GM18868 (cell line): ENCODE measurements at regions not wholly inside any gene's neighbourhood (a gene's known extent, or its start where the extent isn't known, plus 50 kb on each side); places are given as distances from the start of the nearest gene placed in this dataset.
"Not testable (repeated sequence)": the region's sequence is repeated elsewhere in the genome, so short reads cannot be mapped to it uniquely, and the experiment has no call there.

Experiments used
- ATAC-seq: cut with Tn5 transposase; IDR thresholded peaks from one replicate; pipeline ENCODE4 v1.9.1; 2021; ENCODE audit warnings: mild to moderate bottlenecking, moderate library complexity; ENCODE audit not compliant: unreplicated experiment

DNA sequence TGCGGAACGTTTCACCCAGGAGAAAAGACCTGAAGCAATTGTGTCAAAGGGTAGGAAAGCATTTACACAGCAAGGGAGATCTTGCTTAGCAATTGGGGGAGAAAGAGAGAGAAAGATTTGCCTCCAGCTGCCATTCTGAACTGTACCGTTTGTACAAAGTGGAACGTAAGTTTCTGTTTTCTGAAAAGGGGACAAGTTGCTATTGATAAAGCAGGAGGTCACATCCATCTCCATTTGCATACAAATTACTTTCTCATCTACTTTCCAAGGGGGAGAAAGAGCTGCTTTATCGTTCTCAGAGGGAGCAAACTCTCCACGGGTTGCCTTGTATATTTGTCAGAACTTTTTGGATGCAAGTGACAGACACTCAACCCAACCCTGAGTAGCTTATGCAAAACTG is 92.0 kb upstream of the CARD11 start:
- no peak for ATAC-seq

DNA sequence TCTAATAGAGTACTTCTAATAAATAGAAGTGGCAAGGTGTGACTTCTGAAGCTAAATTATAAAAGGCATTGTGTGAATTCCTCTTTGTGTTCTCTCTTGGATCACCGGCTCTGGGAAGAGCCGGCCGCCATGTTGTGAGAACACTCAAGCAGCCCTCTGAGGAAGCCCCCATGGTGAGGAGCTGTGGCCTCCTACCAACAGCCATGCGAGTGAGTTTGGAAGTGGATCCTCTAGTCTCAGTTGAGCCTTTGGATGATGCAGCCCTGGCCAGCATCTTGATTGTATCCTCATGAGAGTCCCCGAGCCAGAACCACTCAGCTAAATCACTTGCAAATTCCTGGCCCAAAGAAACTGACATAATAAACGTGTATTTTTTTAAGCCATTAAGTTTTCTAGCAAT is 94.5 kb upstream of the CARD11 start:
- ATAC-seq, result no peak

DNA sequence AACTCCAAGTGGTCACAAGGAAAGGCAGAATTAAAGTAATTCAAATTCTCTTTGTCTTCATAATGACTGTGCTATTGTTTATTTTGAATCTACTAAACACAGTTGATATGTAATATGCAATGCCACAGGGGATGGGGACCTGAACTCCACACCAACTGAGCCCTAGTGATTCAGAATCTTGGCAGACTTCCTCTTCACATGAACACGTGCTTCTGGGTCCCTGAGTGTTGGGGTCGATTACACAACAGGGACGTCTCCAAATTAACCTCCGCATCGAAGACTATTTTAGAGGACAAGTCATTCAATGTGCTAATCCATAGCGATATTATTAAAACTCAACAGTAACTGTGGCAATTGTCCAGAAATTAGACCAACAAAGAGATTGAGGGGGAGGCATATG is 95.3 kb upstream of the CARD11 start:
- ATAC-seq, result no peak

DNA sequence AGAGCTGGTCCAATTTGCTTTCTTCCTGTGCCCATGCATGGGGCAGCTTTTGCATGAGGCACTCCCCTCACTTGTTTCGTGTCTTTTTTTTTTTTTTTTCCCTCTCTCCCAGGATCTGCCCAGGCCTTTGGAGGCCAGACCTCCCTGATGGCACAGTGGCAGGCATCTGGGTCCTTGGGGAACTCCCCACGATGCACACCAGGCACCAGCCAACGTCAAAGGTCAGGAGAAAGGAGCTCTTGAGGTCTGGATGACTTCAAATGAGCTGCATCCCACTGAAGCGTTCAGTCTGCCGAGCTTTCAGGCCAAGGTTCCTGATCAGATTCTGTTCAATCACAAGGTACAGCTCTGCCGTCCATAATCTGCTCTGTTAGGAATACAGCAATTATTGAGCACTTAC is 97.2 kb upstream of the CARD11 start:
- ATAC-seq, result no peak

DNA sequence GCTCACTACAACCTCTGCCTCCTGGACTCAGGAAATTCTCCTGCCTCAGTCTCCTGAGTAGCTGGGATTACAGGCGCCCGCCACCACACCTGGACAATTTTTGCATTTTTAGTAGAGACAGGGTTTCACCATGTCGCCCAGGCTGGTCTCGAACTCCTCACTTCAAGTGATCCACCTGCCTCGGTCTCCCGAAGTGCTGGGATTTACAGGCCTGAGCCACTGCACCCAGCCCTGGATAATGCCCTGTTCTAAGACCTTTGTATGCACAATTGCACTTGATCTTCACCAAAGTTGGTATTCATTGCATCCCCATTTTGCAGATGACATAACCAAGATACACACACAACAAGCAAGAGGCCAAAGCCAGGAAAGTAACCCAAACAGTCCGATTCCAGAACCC is 97.7 kb upstream of the CARD11 start:
- ATAC-seq, result no peak

DNA sequence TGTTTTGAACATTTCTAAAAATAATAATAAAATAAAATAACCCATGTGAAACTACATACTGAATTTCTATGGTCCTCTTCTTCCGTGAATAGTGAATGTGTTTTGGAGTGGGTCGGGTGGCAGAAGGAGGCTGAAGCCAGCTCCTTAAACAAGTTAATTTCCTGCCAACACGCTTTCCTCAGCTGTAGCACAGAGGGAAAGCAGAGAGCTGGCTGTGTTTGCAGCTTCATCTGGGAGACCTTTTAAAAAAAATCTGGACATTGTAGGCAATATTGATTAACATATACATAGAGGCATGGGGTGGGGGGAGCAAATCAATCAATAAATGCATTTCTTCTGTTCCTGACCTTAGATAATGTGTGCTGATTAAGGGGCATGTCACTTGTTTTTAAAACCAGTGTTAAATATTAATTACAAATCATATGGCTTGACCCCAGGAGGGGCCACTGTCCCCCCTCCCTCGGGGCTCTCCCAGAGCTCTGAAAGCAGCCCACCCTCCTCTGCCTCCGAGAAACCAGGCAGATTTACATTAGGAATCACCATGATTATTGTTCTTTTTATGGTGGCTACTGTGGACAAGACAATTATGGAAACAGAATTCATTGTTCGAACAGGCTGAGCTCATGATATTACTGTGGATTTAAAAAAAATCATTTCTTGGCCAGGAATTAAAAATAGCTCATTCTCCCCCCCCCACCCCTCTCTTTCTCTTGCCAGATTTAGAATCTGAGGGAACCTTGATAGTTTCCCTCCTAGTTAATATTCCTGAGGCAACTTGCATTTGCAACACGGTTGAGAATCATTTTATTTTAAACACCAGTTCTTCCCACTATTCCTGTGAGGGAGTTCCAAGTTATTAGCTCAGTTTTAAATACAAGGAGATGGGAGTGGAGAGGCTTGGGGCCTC is 100.5 kb upstream of the CARD11 start:
- no peak for ATAC-seq

DNA sequence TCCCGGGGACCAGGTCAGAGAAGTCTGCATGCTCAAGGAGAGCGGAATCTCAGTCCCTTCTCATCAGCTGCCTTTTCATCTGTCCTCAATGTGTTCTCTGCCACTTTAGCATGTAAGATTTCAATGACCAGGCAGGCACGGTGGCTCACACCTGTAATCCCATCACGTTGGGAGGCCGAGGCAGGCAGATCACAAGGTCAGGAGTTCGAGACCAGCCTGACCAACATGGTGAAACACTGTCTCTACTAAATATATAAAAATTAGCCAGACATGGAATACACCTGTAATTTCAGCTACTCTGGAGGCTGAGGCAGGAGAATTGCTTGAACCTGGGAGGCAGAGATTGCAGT is 101.1 kb upstream of the CARD11 start:
- ATAC-seq, result not testable (repeated sequence)

DNA sequence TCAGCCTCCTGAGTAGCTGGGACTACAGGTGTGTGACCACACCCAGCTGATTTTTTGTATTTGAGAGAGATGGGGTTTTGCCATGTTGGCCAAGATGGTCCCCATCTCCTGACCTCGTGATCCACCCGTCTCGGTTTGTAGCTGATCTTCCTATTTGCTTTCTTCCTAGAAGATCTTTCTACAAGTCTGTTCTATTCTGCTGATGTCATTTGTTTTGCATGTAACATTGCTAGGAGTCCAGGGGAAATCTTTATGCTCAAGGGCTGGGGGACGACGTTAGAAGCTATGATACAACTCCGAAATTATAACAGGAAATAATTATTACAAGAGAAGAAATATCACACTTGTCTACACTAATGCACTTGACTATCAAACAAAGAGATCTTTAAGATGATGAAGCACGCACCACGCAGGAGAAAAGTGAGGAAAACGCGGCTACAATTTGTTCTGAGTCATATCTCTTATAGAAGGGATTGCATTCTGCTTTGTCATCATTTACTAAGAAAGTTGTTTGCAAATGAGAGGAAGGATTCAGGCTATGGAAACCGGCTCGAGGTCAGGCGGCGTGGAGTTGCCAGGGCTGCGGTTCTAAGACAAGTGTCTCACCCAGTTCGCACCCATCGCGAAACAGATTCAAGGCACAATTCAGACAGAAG is 103.0 kb upstream of the CARD11 start:
- ATAC-seq, result no peak

DNA sequence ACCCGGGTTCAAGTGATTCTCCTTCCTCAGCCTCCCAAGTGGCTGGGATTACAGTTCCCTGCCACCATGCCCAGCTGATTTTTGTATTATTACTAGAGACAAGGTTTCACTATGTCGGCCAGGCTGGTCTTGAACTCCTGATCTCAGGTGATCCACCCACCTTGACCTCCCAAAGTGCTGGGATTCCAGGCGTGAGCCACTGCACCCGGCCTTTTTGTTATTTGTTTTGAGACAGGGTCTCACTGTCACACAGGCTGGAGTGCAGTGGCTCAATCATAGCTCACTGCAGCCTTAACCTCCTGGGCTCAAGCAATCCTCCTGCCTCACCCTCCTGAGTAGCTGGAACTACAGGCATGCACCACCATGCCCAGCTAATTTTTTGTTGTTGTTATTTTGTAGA is 104.8 kb upstream of the CARD11 start:
- ATAC-seq, result not testable (repeated sequence)

DNA sequence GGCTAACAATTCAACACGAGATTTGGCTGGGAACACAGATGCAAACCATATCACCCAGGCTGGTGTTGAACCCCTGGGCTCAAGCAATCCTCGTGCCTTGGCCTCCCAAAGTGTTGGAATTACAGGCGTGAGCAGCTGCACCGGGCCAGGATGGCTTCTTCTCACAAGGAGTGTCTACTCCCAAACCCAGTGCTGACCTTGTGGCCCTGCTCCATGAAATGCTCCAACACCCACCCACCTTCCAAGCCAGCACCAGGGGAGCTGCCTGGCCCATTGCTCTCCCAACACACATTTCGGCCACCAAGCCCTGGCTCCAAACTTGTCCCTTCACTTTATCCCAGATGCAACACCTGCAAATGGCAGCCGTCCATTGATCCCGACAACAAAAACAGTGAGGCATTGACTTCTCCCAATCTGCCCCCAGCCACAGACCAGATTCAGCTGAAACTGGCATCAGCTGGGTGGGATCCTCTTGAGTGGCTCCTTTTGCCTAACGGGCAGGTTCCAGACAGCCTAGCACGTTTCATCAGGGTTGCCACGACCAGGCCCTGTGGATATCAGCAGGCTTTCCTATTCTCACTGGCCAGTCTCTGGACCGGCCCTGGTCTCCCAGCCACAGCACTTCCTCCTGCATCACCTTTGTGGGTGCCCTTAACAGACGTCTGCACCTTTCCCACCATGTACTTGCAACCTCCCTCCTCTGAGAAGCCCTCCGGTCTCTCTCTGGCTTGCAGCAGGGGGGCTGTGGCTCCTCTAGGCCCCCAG is 105.7 kb upstream of the CARD11 start:
- ATAC-seq, result peak; percentile 20

DNA sequence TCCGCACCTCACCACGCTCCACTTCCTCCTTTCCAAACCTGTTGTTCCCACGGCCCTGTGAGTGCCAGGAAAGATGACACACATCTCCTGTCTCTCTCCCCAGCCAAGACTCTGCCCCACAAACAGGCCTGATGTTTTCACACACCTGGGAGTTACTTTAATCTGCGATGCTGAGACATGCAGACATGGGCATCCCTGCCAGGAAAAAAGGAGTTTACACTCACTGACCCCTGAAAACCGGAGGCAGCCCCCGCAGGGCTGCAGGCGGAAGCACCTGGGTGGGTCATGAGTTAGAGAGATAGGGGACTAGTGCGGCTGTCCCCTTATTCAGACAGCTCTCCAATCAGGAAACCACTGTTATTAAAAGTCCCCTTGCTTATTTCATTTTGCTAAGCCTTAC is 106.4 kb upstream of the CARD11 start:
- ATAC-seq, result peak; percentile 40

DNA sequence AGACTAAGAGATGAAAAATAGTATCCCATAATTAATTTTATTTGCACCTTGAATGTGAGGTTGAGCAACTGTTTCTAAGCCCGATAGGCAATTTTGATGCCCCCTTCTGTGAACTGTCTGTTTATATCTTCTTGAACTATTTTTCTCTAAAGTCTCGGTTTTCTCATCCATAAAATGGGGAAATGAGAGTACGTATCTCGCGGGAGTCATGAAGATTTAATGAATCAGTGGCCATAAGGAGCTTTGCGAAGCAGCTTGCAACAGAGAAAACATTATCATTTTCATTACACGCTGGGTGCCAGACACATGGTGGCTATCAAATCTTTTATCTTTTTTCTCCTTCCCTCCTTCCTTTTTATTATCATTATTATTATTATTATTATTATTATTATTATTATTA is 108.1 kb upstream of the CARD11 start:
- ATAC-seq, result no peak

DNA sequence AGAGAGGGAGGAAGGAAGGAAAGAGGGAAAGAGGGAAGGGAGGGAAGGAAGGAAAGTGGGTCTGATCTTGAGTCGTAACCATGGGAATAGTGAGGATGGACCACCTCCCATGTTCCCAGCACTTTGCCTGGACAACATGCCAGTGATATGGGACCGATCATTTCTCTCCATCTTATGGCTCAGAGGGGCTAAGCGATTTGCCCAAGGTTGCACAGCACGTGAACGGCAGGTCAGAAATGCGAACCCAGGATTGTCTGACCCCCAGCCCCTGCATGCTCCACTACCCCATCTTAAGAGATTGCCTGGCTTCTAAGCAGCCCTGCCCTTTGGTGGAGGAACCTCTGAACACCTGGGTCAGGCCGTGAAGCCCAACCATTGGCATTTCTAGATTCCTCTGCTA is 109.0 kb upstream of the CARD11 start:
- no peak for ATAC-seq

DNA sequence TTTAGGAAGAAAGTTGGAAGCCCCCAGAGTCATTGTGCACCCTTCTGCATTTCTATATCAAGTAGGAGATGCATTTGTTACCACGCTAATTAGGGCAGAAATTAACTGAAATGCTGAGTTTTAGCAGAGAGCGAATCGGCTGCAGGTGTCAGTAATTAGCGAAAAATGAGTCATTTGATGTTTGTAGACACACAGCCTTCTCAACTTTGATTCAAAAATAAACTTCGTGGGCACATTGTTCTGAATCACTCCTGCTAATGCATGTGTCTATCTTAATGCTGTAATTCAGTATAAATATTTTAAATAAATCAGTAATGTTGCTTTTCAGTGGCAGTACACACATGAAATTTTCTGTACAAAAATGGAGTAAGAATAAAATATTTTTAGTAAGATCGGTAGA is 109.5 kb upstream of the CARD11 start:
- no peak for ATAC-seq

DNA sequence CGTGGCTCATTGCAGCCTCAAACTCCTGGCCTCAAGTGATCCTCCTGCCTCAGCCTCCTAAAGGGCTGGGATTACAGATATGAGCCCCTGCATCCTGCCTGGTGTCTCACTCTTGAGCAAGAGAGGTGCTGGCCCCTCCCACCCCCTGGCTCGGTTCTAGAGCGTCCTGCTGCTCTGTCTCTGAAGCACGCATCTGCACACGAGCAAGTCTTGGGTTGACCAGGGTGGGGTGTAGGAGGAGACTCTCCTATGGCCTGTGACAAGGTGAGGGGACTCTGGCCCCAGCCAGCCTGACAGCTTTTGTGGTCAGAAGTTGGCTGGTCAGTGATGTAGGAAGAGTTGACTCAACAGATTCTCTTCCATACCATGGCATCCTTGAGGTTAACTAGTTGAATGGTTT is 110.7 kb upstream of the CARD11 start:
- no peak for ATAC-seq

DNA sequence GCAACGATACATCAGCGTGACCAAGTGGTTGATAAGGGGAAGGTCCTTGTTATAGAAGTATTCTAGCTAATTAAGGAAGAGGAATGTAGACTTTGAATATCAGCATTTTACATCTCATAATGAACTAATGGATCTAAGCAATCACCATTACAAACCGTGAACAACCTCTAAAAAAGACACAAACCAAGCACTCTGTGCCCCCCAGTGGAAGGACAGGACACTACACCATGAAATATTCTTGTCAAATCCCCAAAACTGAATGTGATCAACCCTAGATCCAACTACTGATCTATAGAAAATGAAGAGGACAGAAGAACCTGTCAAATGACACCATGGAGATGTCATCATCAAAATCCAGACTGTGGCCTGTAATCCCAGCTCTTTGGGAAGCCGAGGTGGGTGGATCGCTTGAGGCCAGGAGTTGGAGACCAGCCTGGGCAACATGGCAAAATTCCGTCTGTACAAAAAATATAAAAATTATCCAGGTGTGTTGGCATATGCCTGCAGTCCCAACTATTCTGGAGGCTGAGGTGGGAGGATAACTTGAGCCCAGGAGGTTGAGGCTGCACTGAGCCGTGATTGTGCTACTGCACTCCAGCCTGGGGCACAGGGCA is 111.3 kb upstream of the CARD11 start:
- ATAC-seq, result peak; percentile 50

DNA sequence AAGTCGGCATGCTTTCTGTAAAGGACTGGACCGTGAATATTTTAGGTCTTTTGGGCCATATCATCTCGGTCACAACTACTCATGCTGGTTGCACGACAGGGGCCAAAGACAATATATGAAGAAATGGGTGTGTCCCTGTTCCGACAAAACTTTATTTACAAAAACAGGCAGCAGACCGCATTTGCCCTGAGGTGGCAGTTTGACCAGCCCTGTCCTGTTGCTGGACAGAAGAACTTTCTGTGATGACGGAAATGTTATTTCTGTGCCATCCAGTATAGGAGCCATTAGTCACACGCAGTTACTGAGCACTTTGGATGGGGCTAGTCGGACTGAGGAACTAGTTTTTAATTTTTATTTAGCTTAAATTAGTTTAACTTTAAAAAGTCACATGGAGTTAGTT is 112.8 kb upstream of the CARD11 start:
- ATAC-seq, result no peak

DNA sequence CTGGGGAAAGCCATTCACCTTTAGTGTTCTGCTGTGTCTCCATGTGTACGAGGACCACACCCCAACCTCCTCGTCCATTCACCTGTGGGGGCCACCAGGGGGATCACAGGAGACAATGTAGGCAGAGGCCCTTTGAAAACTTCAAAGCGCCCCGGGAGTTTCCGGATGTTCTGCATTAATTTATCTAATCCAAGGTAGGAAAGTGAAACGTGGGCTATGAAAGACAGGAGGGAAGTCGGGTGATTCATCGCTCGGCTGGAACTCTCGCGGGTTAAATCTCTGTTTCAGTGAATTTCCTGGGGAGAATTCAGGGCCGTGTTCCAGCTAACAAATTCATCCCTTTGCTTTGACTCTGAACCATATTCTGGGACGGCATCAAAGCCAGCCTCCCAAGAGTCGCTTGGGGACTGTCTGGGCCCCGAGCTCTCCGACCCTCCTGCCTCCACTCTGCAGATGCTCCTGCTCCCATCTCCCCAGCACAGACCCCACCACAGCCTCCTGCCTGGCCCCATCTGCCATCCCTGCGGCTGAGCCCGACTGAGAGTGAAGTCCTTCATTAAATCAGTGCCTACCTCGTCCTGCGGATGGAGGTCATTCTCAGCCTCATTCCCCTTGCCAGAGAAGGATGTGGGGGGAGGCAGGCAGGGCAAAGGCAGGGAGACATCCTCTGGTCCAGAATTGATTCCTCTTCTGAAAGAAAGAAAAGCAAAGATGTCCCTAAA is 114.1 kb upstream of the CARD11 start:
- ATAC-seq, result no peak

DNA sequence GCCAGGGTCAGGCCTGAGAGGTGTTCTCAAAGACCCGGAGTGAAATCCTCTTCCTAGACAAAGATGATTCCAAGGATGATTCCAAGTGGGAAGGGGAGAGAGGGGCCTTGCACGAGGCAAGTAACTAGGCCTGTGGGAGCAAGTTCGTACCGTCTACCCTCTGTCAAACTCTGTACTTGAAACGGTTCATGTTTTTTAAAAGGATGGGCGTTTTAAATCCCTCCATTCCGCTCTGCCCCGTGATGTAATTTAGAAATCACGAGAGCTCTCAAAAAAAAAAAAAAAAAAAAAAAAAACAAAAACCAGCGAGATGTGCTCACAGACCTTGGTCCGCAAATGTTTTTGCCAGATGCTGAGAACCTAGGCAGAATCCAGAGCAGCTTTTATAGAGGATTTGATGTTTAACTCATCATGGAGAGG is 114.7 kb upstream of the CARD11 start:
- ATAC-seq, result no peak

DNA sequence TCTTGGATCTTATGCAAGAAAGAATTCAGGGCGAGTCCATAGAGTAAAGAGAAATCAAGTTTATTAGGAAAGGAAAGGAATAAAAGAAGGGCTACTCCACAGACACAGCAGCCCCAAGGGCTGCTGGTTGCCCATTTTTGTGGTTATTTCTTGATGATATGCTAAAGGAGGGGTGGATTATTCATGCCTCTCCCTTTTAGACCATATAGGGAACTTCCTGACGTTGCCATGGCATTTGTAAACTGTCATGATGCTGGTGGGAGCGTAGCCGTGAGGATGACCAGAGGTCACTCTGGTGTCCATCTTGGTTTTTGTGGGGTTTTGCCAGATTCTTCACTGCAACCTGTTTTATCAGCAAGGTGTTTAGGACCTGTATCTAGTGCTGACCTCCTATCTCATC is 115.4 kb upstream of the CARD11 start:
- ATAC-seq, result no peak

DNA sequence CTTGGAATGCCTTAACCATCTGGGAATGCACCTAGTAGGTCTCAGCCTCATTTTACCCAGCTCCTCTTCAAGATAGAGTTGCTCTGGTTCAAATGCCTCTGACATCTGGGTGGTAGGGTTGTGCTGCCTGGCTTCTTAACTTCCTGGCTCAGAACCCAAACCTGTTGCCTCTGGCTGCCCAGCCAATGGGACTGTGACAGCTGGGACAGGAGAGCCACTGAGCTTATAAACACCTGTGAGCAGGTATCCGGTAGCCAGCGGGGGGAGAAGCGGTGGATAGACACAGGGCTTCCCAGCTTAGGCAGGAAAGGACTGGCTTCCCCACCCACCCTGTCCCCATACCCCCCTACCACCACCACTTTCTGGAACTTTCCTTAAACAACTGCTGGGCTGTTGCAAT is 115.8 kb upstream of the CARD11 start:
- ATAC-seq, result no peak
